Lung (tissue), 11 donors: ENCODE measurements at regions not wholly inside any gene's neighbourhood (a gene's known extent, or its start where the extent isn't known, plus 50 kb on each side); places are given as distances from the start of the nearest gene placed in this dataset.

Source experiments
- ATAC-seq: fragments of 200-7000 bp; cut with Tn5 transposase; one replicate; pipeline ENCODE4 v1.9.1; 2020; ENCODE audit warnings: moderate number of reproducible peaks; ENCODE audit not compliant: insufficient read depth, low FRiP score
- DNase-seq, 3 donors: peaks; one replicate each; pipeline ENCODE4 v3.0.0-alpha.2; 2013 to 2017
- H3K27ac ChIP-seq, 2 donors: one replicate each; pipeline ENCODE4 v1.5.1; 2013; ENCODE audit warnings: mild to moderate bottlenecking in 2 of 2, moderate library complexity in 2 of 2, control low read depth in 1 of 2, inconsistent platforms in 1 of 2, low read depth in 1 of 2, low read length in 1 of 2
- H3K27me3 ChIP-seq, 3 donors: one replicate each; pipeline ENCODE4 v1.5.1; 2013; ENCODE audit warnings: low read length in 2 of 3; ENCODE audit not compliant: control insufficient read depth in 3 of 3, insufficient read depth in 3 of 3
- H3K36me3 ChIP-seq, 4 donors: one replicate each; pipeline ENCODE4 v1.5.1; 2013; ENCODE audit warnings: low read length in 4 of 4, mild to moderate bottlenecking in 1 of 4, moderate library complexity in 1 of 4; ENCODE audit not compliant: control insufficient read depth in 4 of 4, insufficient read depth in 4 of 4
- H3K4me1 ChIP-seq, 5 donors: one replicate each; pipeline ENCODE4 v1.5.1; 2013; ENCODE audit warnings: low read length in 5 of 5, mild to moderate bottlenecking in 2 of 5, moderate library complexity in 1 of 5; ENCODE audit not compliant: control insufficient read depth in 5 of 5, insufficient read depth in 5 of 5
- H3K4me3 ChIP-seq: one replicate; pipeline ENCODE4 v1.5.1; 2013; ENCODE audit warnings: mild to moderate bottlenecking, control low read depth, moderate library complexity
- H3K9ac ChIP-seq, 2 donors: one replicate each; pipeline ENCODE4 v1.5.1; 2013; ENCODE audit warnings: low read length in 2 of 2, control low read depth in 1 of 2; ENCODE audit not compliant: insufficient read depth in 1 of 2
- H3K9me3 ChIP-seq, 4 donors: one replicate each; pipeline ENCODE4 v1.5.1; 2013; ENCODE audit warnings: low read length in 3 of 4, mild to moderate bottlenecking in 1 of 4, moderate library complexity in 1 of 4; ENCODE audit not compliant: control insufficient read depth in 4 of 4, insufficient read depth in 3 of 4
- WGBS, 2 donors: extraction: QIAGEN DNeasy Blood & Tissue Kit; methylation state at CpG; one replicate each; pipeline ENCODE4 v1.1.7; 2013; 5-methylcytosine and 5-hydroxymethylcytosine counted together
- TF ChIP-seq, protein P1 (sequence below): IDR thresholded peaks from 2 replicates; pipeline ENCODE4 v1.5.1; 2012; ENCODE audit warnings: mild to moderate bottlenecking; ENCODE audit errors: control extremely low read depth, extremely low read depth
- donor health status: control.
- donor health status: control.
- donor health status: Bipolar disorder and iron deficiency.
- donor health status: healthy.
- donor health status: DM: yes; HTN: yes; CAD: no.

- no peaks in the 10 kb centered on the region for H3K36me3 ChIP-seq
- 84 to 93% methylated on average over 9 of the region's 9 CpGs for WGBS, 2 donors
- no peak overlapping the region for H3K4me3 ChIP-seq
- TF ChIP-seq, protein P1, sequence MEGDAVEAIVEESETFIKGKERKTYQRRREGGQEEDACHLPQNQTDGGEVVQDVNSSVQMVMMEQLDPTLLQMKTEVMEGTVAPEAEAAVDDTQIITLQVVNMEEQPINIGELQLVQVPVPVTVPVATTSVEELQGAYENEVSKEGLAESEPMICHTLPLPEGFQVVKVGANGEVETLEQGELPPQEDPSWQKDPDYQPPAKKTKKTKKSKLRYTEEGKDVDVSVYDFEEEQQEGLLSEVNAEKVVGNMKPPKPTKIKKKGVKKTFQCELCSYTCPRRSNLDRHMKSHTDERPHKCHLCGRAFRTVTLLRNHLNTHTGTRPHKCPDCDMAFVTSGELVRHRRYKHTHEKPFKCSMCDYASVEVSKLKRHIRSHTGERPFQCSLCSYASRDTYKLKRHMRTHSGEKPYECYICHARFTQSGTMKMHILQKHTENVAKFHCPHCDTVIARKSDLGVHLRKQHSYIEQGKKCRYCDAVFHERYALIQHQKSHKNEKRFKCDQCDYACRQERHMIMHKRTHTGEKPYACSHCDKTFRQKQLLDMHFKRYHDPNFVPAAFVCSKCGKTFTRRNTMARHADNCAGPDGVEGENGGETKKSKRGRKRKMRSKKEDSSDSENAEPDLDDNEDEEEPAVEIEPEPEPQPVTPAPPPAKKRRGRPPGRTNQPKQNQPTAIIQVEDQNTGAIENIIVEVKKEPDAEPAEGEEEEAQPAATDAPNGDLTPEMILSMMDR: no peak
- no peak overlapping the region for H3K9ac ChIP-seq
- H3K27ac ChIP-seq: no peak overlapping the region
- H3K4me1 ChIP-seq: no peaks in the 10 kb centered on the region
- peaks cover 0 to 4% (median 2%) of the 10 kb centered on the region in 4 donors for H3K9me3 ChIP-seq
- ATAC-seq (no peak), DNase-seq (no peak)
- no peaks in the 10 kb centered on the region for H3K27me3 ChIP-seq
Observed at GRCh38 chr13:109344552-109345157, 441.7 kb downstream of the IRS2 start.

DNA sequence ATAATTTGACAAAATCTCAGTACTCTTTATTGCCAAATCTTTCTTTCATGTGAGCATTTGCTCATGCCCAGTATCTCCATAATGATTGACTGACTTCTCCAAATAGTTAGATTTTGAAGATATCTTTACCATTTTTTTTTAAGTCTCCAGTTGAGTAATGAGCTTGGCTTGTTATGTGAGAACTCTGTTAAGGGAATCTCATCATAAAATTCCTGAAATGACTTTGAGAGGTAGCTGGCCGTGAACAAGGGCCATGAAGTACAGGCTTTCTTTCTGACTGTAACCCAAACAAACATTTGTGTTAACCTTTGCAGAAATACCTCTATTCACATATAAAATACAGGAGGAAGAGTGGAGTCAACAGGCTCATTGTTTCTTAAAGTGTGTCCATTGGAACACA lies 449.7 kb downstream of the IRS2 start:
- no peak overlapping the region for H3K9ac ChIP-seq
- 47 to 73% methylated on average over 1 of the region's 1 CpG for WGBS, 2 donors
- ATAC-seq (peak; percentile 19), DNase-seq (peak in 1 of 3 donors; percentile 4)
- H3K4me3 ChIP-seq: no peak overlapping the region
- H3K4me1 ChIP-seq: peaks cover 0 to 5% (median 0%) of the 10 kb centered on the region in 5 donors
- TF ChIP-seq, protein P1: no peak
- H3K27me3 ChIP-seq: peaks cover 0 to 5% (median 0%) of the 10 kb centered on the region in 3 donors
- H3K9me3 ChIP-seq: no peaks in the 10 kb centered on the region
- no peaks in the 10 kb centered on the region for H3K36me3 ChIP-seq
- H3K27ac ChIP-seq: no peak overlapping the region

- no peak overlapping the region for H3K9ac ChIP-seq
- peaks cover 0 to 5% (median 0%) of the 10 kb centered on the region in 5 donors for H3K4me1 ChIP-seq
- no peak overlapping the region for H3K4me3 ChIP-seq
- no peaks in the 10 kb centered on the region for H3K36me3 ChIP-seq
- 71 to 76% methylated on average over 8 of the region's 8 CpGs for WGBS, 2 donors
- TF ChIP-seq, protein P1: no peak
- peaks cover 0 to 5% (median 0%) of the 10 kb centered on the region in 3 donors for H3K27me3 ChIP-seq
- H3K9me3 ChIP-seq: no peaks in the 10 kb centered on the region
- ATAC-seq: no peak
- H3K27ac ChIP-seq: no peak overlapping the region
- no peak for DNase-seq
Observed at GRCh38 chr13:109333893-109334651, 452.3 kb downstream of the IRS2 start.
